Astrocyte (in vitro differentiated cells and primary cell): ENCODE measurements at regions not wholly inside any gene's neighbourhood (a gene's known extent, or its start where the extent isn't known, plus 50 kb on each side); places are given as distances from the start of the nearest gene placed in this dataset.

Source experiments
- DNase-seq: peaks from one replicate; pipeline ENCODE4 v3.0.0-alpha.2; 2010; ENCODE audit warnings: low read depth
- FAIRE-seq: peaks from 2 replicates; lab custom pipeline; 2011; peaks lifted over from hg19 to GRCh38; lab: Jason Lieb, UNC
- H2AFZ ChIP-seq: 2 replicates; pipeline ENCODE4 v1.6.0; 2012; ENCODE audit warnings: low read depth, low read length, inconsistent platforms
- H3K27ac ChIP-seq: 2 replicates; pipeline ENCODE4 v1.5.1; 2011; ENCODE audit warnings: low read depth, low read length, inconsistent platforms
- H3K27me3 ChIP-seq: 2 replicates; pipeline ENCODE4 v1.6.0; 2011; ENCODE audit warnings: low read length, inconsistent platforms; ENCODE audit not compliant: insufficient read depth
- H3K36me3 ChIP-seq: 2 replicates; pipeline ENCODE4 v1.5.1; 2011; ENCODE audit warnings: low read length, inconsistent platforms; ENCODE audit not compliant: insufficient read depth
- H3K4me1 ChIP-seq: 2 replicates; pipeline ENCODE4 v1.5.1; 2011; ENCODE audit warnings: low read length, inconsistent platforms; ENCODE audit not compliant: insufficient read depth
- H3K4me2 ChIP-seq: 2 replicates; pipeline ENCODE4 v1.6.0; 2012; ENCODE audit warnings: low read length, inconsistent platforms
- H3K4me3 ChIP-seq: 2 replicates; pipeline ENCODE4 v1.5.1; 2011; ENCODE audit warnings: low read depth, mild to moderate bottlenecking, low read length, inconsistent platforms; ENCODE audit not compliant: insufficient read depth
- H3K79me2 ChIP-seq: 2 replicates; pipeline ENCODE4 v1.6.0; 2012; ENCODE audit warnings: mild to moderate bottlenecking, low read length, inconsistent platforms; ENCODE audit not compliant: insufficient read depth
- H3K9ac ChIP-seq: 2 replicates; pipeline ENCODE4 v1.6.0; 2012; ENCODE audit warnings: mild to moderate bottlenecking, low read length, inconsistent platforms
- H3K9me3 ChIP-seq: 2 replicates; pipeline ENCODE4 v1.5.1; 2012; ENCODE audit warnings: low read depth, mild to moderate bottlenecking, low read length, inconsistent platforms; ENCODE audit not compliant: insufficient read depth
- H4K20me1 ChIP-seq: 2 replicates; pipeline ENCODE4 v1.6.0; 2012; ENCODE audit warnings: low read length, inconsistent platforms; ENCODE audit not compliant: insufficient read depth
- H3K27ac Mint-ChIP-seq: one replicate; pipeline ENCODE4 v1.8.0; 2021; ENCODE audit warnings: mild to moderate bottlenecking, mixed read lengths; ENCODE audit not compliant: unreplicated experiment
- H3K27me3 Mint-ChIP-seq: one replicate; pipeline ENCODE4 v1.8.0; 2021; ENCODE audit warnings: low read depth, mixed read lengths; ENCODE audit not compliant: unreplicated experiment
- H3K36me3 Mint-ChIP-seq: one replicate; pipeline ENCODE4 v1.8.0; 2021; ENCODE audit warnings: low read depth, mixed read lengths; ENCODE audit not compliant: unreplicated experiment
- H3K4me1 Mint-ChIP-seq: one replicate; pipeline ENCODE4 v1.8.0; 2021; ENCODE audit warnings: low read depth, mixed read lengths; ENCODE audit not compliant: unreplicated experiment
- H3K4me3 Mint-ChIP-seq: one replicate; pipeline ENCODE4 v1.8.0; 2021; ENCODE audit warnings: mild to moderate bottlenecking, moderate library complexity, mixed read lengths; ENCODE audit not compliant: unreplicated experiment
- H3K9me3 Mint-ChIP-seq: one replicate; pipeline ENCODE4 v1.8.0; 2021; ENCODE audit warnings: mild to moderate bottlenecking, mixed read lengths; ENCODE audit not compliant: unreplicated experiment
- CTCF ChIP-seq: IDR thresholded peaks from 2 replicates; pipeline ENCODE4 v1.5.1; 2011; ENCODE audit warnings: low read depth, mild to moderate bottlenecking, inconsistent platforms, low read length, moderate library complexity; ENCODE audit not compliant: insufficient read depth
- EZH2 ChIP-seq: IDR thresholded peaks from 2 replicates; pipeline ENCODE4 v1.6.1; 2012; ENCODE audit warnings: mild to moderate bottlenecking, low read length, inconsistent platforms; ENCODE audit not compliant: insufficient read depth

- no peak overlapping the region for H3K4me3 ChIP-seq
- no peaks in the 10 kb centered on the region for H4K20me1 ChIP-seq
- no peaks in the 10 kb centered on the region for H3K79me2 ChIP-seq
- H3K4me1 ChIP-seq: no peaks in the 10 kb centered on the region
- Mint-ChIP-seq H3K4me3 (no peak overlapping the region), H3K27me3 (no peaks in the 10 kb centered on the region), H3K27ac (no peak overlapping the region), H3K4me1 (no peaks in the 10 kb centered on the region), H3K36me3 (no peaks in the 10 kb centered on the region), H3K9me3 (peaks cover 4% of the 10 kb centered on the region)
- no peak overlapping the region for H3K27ac ChIP-seq
- no peak overlapping the region for H3K9ac ChIP-seq
- no peaks in the 10 kb centered on the region for H3K9me3 ChIP-seq
- FAIRE-seq (peak; percentile 20), DNase-seq (no peak)
- H2AFZ ChIP-seq: no peak overlapping the region
- H3K4me2 ChIP-seq: no peak overlapping the region
- no peaks in the 10 kb centered on the region for H3K27me3 ChIP-seq
- no peaks in the 10 kb centered on the region for H3K36me3 ChIP-seq
- no peak for TF ChIP-seq CTCF
- TF ChIP-seq EZH2: no peak
These were observed 235.9 kb upstream of the PCDH18 start for GRCh38 chr4:137768196-137768595.

GRCh38 chr4:137762591-137762990 lies 230.3 kb upstream of the PCDH18 start:
- H3K4me3 ChIP-seq: no peak overlapping the region
- H4K20me1 ChIP-seq: no peaks in the 10 kb centered on the region
- TF ChIP-seq EZH2: no peak
- TF ChIP-seq CTCF: no peak
- H3K27me3 ChIP-seq: no peaks in the 10 kb centered on the region
- no peaks in the 10 kb centered on the region for H3K27me3 Mint-ChIP-seq
- H3K27ac ChIP-seq: no peak overlapping the region
- no peak overlapping the region for H3K4me2 ChIP-seq
- FAIRE-seq (no peak), DNase-seq (no peak)
- H3K4me3 Mint-ChIP-seq: no peak overlapping the region
- no peak overlapping the region for H3K9ac ChIP-seq
- H3K9me3 ChIP-seq: no peaks in the 10 kb centered on the region
- H3K4me1 Mint-ChIP-seq: no peaks in the 10 kb centered on the region
- H3K79me2 ChIP-seq: no peaks in the 10 kb centered on the region
- H3K4me1 ChIP-seq: no peaks in the 10 kb centered on the region
- H3K27ac Mint-ChIP-seq: no peak overlapping the region
- H3K36me3 Mint-ChIP-seq: no peaks in the 10 kb centered on the region
- no peaks in the 10 kb centered on the region for H3K36me3 ChIP-seq
- no peaks in the 10 kb centered on the region for H3K9me3 Mint-ChIP-seq
- H2AFZ ChIP-seq: no peak overlapping the region

GRCh38 chr4:137754652-137755471 lies 222.6 kb upstream of the PCDH18 start:
- H3K9me3 Mint-ChIP-seq: no peaks in the 10 kb centered on the region
- Histone ChIP-seq H4K20me1 (no peaks in the 10 kb centered on the region), H3K27ac (peak overlapping the region; percentile 25), H3K4me3 (no peak overlapping the region), H3K9me3 (no peaks in the 10 kb centered on the region), H3K79me2 (no peaks in the 10 kb centered on the region), H3K27me3 (no peaks in the 10 kb centered on the region), H3K4me2 (peak overlapping the region; percentile 24), H3K36me3 (no peaks in the 10 kb centered on the region), H2AFZ (no peak overlapping the region), H3K4me1 (peaks cover 8% of the 10 kb centered on the region), H3K9ac (no peak overlapping the region)
- peak overlapping the region; percentile 94 for H3K27ac Mint-ChIP-seq
- no peak for TF ChIP-seq CTCF
- TF ChIP-seq EZH2: no peak
- H3K4me3 Mint-ChIP-seq: no peak overlapping the region
- FAIRE-seq: peak; percentile 82
- peak; percentile 62 for DNase-seq
- H3K27me3 Mint-ChIP-seq: no peaks in the 10 kb centered on the region
- H3K4me1 Mint-ChIP-seq: peaks cover 11% of the 10 kb centered on the region
- H3K36me3 Mint-ChIP-seq: no peaks in the 10 kb centered on the region
